Type B pancreatic cell (in vitro differentiated cells): ENCODE measurements at regions not wholly inside any gene's neighbourhood (a gene's known extent, or its start where the extent isn't known, plus 50 kb on each side); places are given as distances from the start of the nearest gene placed in this dataset.
A peak's percentile ranks its signal among the peaks of the same experiment; 100 is the strongest.
"Not testable (repeated sequence)": the region's sequence is repeated elsewhere in the genome, so short reads cannot be mapped to it uniquely, and the experiment has no call there.

Experiments used
- DNase-seq: peaks from one replicate; pipeline ENCODE4 v3.0.0; 2021; ENCODE audit warnings: mixed read lengths; ENCODE audit not compliant: unreplicated experiment; ENCODE audit errors: extremely low spot score
- H3K27ac Mint-ChIP-seq: 2 replicates; pipeline ENCODE4 v1.8.0; 2021; ENCODE audit warnings: mild to moderate bottlenecking, mixed read lengths
- H3K27me3 Mint-ChIP-seq: 2 replicates; pipeline ENCODE4 v1.8.0; 2021; ENCODE audit warnings: mixed read lengths
- H3K36me3 Mint-ChIP-seq: 2 replicates; pipeline ENCODE4 v1.8.0; 2021; ENCODE audit warnings: mixed read lengths
- H3K4me1 Mint-ChIP-seq: one replicate; pipeline ENCODE4 v1.8.0; 2021; ENCODE audit warnings: mixed read lengths; ENCODE audit not compliant: unreplicated experiment
- H3K4me3 Mint-ChIP-seq: 2 replicates; pipeline ENCODE4 v1.8.0; 2021; ENCODE audit warnings: mild to moderate bottlenecking, mixed read lengths
- H3K9me3 Mint-ChIP-seq: 2 replicates; pipeline ENCODE4 v1.8.0; 2021; ENCODE audit warnings: mixed read lengths
- CTCF ChIP-seq: fragments of 200-600 bp; sonication (generic); conservative IDR thresholded peaks from 2 replicates; pipeline ENCODE4 v1.5.0; 2021; ENCODE audit warnings: antibody characterized with exemption, mild to moderate bottlenecking

GRCh38 chr5:92633875-92634487 is 947.0 kb downstream of the NR2F1-AS1 start:
- Mint-ChIP-seq H3K4me3 (no peak overlapping the region), H3K27ac (no peak overlapping the region), H3K4me1 (peaks cover 19% of the 10 kb centered on the region), H3K9me3 (no peaks in the 10 kb centered on the region), H3K27me3 (peaks cover 18% of the 10 kb centered on the region), H3K36me3 (no peaks in the 10 kb centered on the region)
- no peak for TF ChIP-seq CTCF
- no peak for DNase-seq

GRCh38 chr5:92633176-92633575 is 947.8 kb downstream of the NR2F1-AS1 start:
- Mint-ChIP-seq H3K27ac (no peak overlapping the region), H3K27me3 (peaks cover 17% of the 10 kb centered on the region)

GRCh38 chr5:92631237-92631701 is 949.8 kb downstream of the NR2F1-AS1 start:
- peaks cover 11% of the 10 kb centered on the region for H3K4me1 Mint-ChIP-seq
- peak; percentile 59 for DNase-seq
- H3K9me3 Mint-ChIP-seq, H3K4me3 Mint-ChIP-seq, H3K27ac Mint-ChIP-seq, H3K36me3 Mint-ChIP-seq, H3K27me3 Mint-ChIP-seq: not testable (repeated sequence)

More at GRCh38 chr5:92633176-92633575, 947.8 kb downstream of the NR2F1-AS1 start:
- Mint-ChIP-seq H3K36me3 (no peaks in the 10 kb centered on the region), H3K9me3 (no peaks in the 10 kb centered on the region), H3K4me1 (peaks cover 17% of the 10 kb centered on the region), H3K4me3 (no peak overlapping the region)
- TF ChIP-seq CTCF, result no peak
- DNase-seq, result no peak

GRCh38 chr5:92629574-92629973 is 951.4 kb downstream of the NR2F1-AS1 start:
- no peak overlapping the region for H3K4me3 Mint-ChIP-seq
- H3K36me3 Mint-ChIP-seq, result no peaks in the 10 kb centered on the region
- no peak for TF ChIP-seq CTCF
- peaks cover 4% of the 10 kb centered on the region for H3K27me3 Mint-ChIP-seq
- peaks cover 11% of the 10 kb centered on the region for H3K4me1 Mint-ChIP-seq
- H3K27ac Mint-ChIP-seq, result no peak overlapping the region
- no peak for DNase-seq
- H3K9me3 Mint-ChIP-seq, result no peaks in the 10 kb centered on the region

- Mint-ChIP-seq H3K27me3 (peaks cover under 1% of the 10 kb centered on the region), H3K9me3 (no peaks in the 10 kb centered on the region), H3K4me3 (no peak overlapping the region), H3K4me1 (peaks cover 6% of the 10 kb centered on the region), H3K27ac (no peak overlapping the region), H3K36me3 (no peaks in the 10 kb centered on the region)
- DNase-seq, result no peak
- TF ChIP-seq CTCF, result no peak
These were observed 952.0 kb downstream of the NR2F1-AS1 start for GRCh38 chr5:92629000-92629399.

GRCh38 chr5:92627186-92627585 is 953.8 kb downstream of the NR2F1-AS1 start:
- H3K27me3 Mint-ChIP-seq, result no peaks in the 10 kb centered on the region
- H3K4me3 Mint-ChIP-seq, result no peak overlapping the region
- H3K36me3 Mint-ChIP-seq, result no peaks in the 10 kb centered on the region
- no peak overlapping the region for H3K27ac Mint-ChIP-seq
- no peaks in the 10 kb centered on the region for H3K4me1 Mint-ChIP-seq
- TF ChIP-seq CTCF, result no peak
- no peak for DNase-seq
- no peaks in the 10 kb centered on the region for H3K9me3 Mint-ChIP-seq
